ENCODE measurements at regions not wholly inside any gene's neighbourhood (a gene's known extent, or its start where the extent isn't known, plus 50 kb on each side); places are given as distances from the start of the nearest gene placed in this dataset.

GRCh38 chr16:64312292-64312691 lies 809.6 kb downstream of the CDH11 start:
- Histone ChIP-seq H3K4me1 (ENCODE audit: control insufficient read depth, insufficient read depth, low read length) (no peaks in the 10 kb centered on the region), H3K4me2 (ENCODE audit: low read length) (no peak overlapping the region), H3K4me3 (ENCODE audit: low read length) (no peak overlapping the region), H3K27me3 (ENCODE audit: control insufficient read depth, insufficient read depth, low read length) (no peaks in the 10 kb centered on the region), H3K9ac (ENCODE audit: low read depth, low read length) (no peak overlapping the region), H3K36me3 (ENCODE audit: insufficient read depth, low read length) (no peaks in the 10 kb centered on the region), H3K9me3 (replicated peaks; ENCODE audit: low read length) (no peaks in the 10 kb centered on the region)

GRCh38 chr16:64311241-64311640 lies 810.6 kb downstream of the CDH11 start:
- Histone ChIP-seq H3K27me3 (ENCODE audit: control insufficient read depth, insufficient read depth, low read length) (no peaks in the 10 kb centered on the region), H3K4me1 (ENCODE audit: control insufficient read depth, insufficient read depth, low read length) (no peaks in the 10 kb centered on the region), H3K36me3 (ENCODE audit: insufficient read depth, low read length) (no peaks in the 10 kb centered on the region), H3K4me2 (ENCODE audit: low read length) (no peak overlapping the region), H3K9me3 (replicated peaks; ENCODE audit: low read length) (no peaks in the 10 kb centered on the region), H3K4me3 (ENCODE audit: low read length) (no peak overlapping the region), H3K9ac (ENCODE audit: low read depth, low read length) (no peak overlapping the region)

- no peaks in the 10 kb centered on the region for H3K27me3 ChIP-seq (ENCODE audit: control insufficient read depth, insufficient read depth, low read length)
- H3K36me3 ChIP-seq (ENCODE audit: insufficient read depth, low read length), result no peaks in the 10 kb centered on the region
- H3K4me1 ChIP-seq (ENCODE audit: control insufficient read depth, insufficient read depth, low read length), result no peaks in the 10 kb centered on the region
- H3K9ac ChIP-seq (ENCODE audit: low read depth, low read length), result no peak overlapping the region
- no peaks in the 10 kb centered on the region for H3K9me3 ChIP-seq (replicated peaks; ENCODE audit: low read length)
- H3K4me3 ChIP-seq (ENCODE audit: low read length), result no peak overlapping the region
- no peak overlapping the region for H3K4me2 ChIP-seq (ENCODE audit: low read length)
Observed at GRCh38 chr16:64309398-64310110, 812.3 kb downstream of the CDH11 start.

- Histone ChIP-seq H3K9me3 (replicated peaks; ENCODE audit: low read length) (no peaks in the 10 kb centered on the region), H3K9ac (ENCODE audit: low read depth, low read length) (no peak overlapping the region), H3K36me3 (ENCODE audit: insufficient read depth, low read length) (no peaks in the 10 kb centered on the region), H3K27me3 (ENCODE audit: control insufficient read depth, insufficient read depth, low read length) (no peaks in the 10 kb centered on the region), H3K4me1 (ENCODE audit: control insufficient read depth, insufficient read depth, low read length) (no peaks in the 10 kb centered on the region), H3K4me3 (ENCODE audit: low read length) (no peak overlapping the region), H3K4me2 (ENCODE audit: low read length) (no peak overlapping the region)
Observed at GRCh38 chr16:64308721-64309120, 813.1 kb downstream of the CDH11 start.

GRCh38 chr16:64307431-64307830 lies 814.4 kb downstream of the CDH11 start:
- H3K4me1 ChIP-seq (ENCODE audit: control insufficient read depth, insufficient read depth, low read length), result no peaks in the 10 kb centered on the region
- no peaks in the 10 kb centered on the region for H3K36me3 ChIP-seq (ENCODE audit: insufficient read depth, low read length)
- H3K9me3 ChIP-seq (replicated peaks; ENCODE audit: low read length), result no peaks in the 10 kb centered on the region
- no peaks in the 10 kb centered on the region for H3K27me3 ChIP-seq (ENCODE audit: control insufficient read depth, insufficient read depth, low read length)
- no peak overlapping the region for H3K4me2 ChIP-seq (ENCODE audit: low read length)
- H3K4me3 ChIP-seq (ENCODE audit: low read length), result no peak overlapping the region
- no peak overlapping the region for H3K9ac ChIP-seq (ENCODE audit: low read depth, low read length)

- H3K9ac ChIP-seq (ENCODE audit: low read depth, low read length), result no peak overlapping the region
- no peak overlapping the region for H3K4me3 ChIP-seq (ENCODE audit: low read length)
- H3K27me3 ChIP-seq (ENCODE audit: control insufficient read depth, insufficient read depth, low read length), result no peaks in the 10 kb centered on the region
- H3K4me1 ChIP-seq (ENCODE audit: control insufficient read depth, insufficient read depth, low read length), result no peaks in the 10 kb centered on the region
- H3K9me3 ChIP-seq (replicated peaks; ENCODE audit: low read length), result no peaks in the 10 kb centered on the region
- no peaks in the 10 kb centered on the region for H3K36me3 ChIP-seq (ENCODE audit: insufficient read depth, low read length)
- H3K4me2 ChIP-seq (ENCODE audit: low read length), result no peak overlapping the region
Observed at GRCh38 chr16:64305663-64306062, 816.2 kb downstream of the CDH11 start.

- no peaks in the 10 kb centered on the region for H3K27me3 ChIP-seq (ENCODE audit: control insufficient read depth, insufficient read depth, low read length)
- no peaks in the 10 kb centered on the region for H3K36me3 ChIP-seq (ENCODE audit: insufficient read depth, low read length)
- H3K4me2 ChIP-seq (ENCODE audit: low read length), result no peak overlapping the region
- no peak overlapping the region for H3K9ac ChIP-seq (ENCODE audit: low read depth, low read length)
- no peak overlapping the region for H3K4me3 ChIP-seq (ENCODE audit: low read length)
- no peaks in the 10 kb centered on the region for H3K9me3 ChIP-seq (replicated peaks; ENCODE audit: low read length)
- H3K4me1 ChIP-seq (ENCODE audit: control insufficient read depth, insufficient read depth, low read length), result no peaks in the 10 kb centered on the region
Observed at GRCh38 chr16:64304951-64305350, 816.9 kb downstream of the CDH11 start.

- no peaks in the 10 kb centered on the region for H3K9me3 ChIP-seq (replicated peaks; ENCODE audit: low read length)
- no peak overlapping the region for H3K4me2 ChIP-seq (ENCODE audit: low read length)
- H3K4me1 ChIP-seq (ENCODE audit: control insufficient read depth, insufficient read depth, low read length), result no peaks in the 10 kb centered on the region
- H3K36me3 ChIP-seq (ENCODE audit: insufficient read depth, low read length), result no peaks in the 10 kb centered on the region
- H3K4me3 ChIP-seq (ENCODE audit: low read length), result no peak overlapping the region
- no peaks in the 10 kb centered on the region for H3K27me3 ChIP-seq (ENCODE audit: control insufficient read depth, insufficient read depth, low read length)
- no peak overlapping the region for H3K9ac ChIP-seq (ENCODE audit: low read depth, low read length)
Observed at GRCh38 chr16:64304396-64304795, 817.5 kb downstream of the CDH11 start.

- H3K36me3 ChIP-seq (ENCODE audit: insufficient read depth, low read length), result no peaks in the 10 kb centered on the region
- no peaks in the 10 kb centered on the region for H3K4me1 ChIP-seq (ENCODE audit: control insufficient read depth, insufficient read depth, low read length)
- H3K9me3 ChIP-seq (replicated peaks; ENCODE audit: low read length), result no peaks in the 10 kb centered on the region
- H3K27me3 ChIP-seq (ENCODE audit: control insufficient read depth, insufficient read depth, low read length), result no peaks in the 10 kb centered on the region
- H3K4me2 ChIP-seq (ENCODE audit: low read length), result no peak overlapping the region
- H3K9ac ChIP-seq (ENCODE audit: low read depth, low read length), result no peak overlapping the region
- H3K4me3 ChIP-seq (ENCODE audit: low read length), result no peak overlapping the region
Observed at GRCh38 chr16:64297863-64298600, 823.8 kb downstream of the CDH11 start.

GRCh38 chr16:64295466-64295865 lies 826.4 kb downstream of the CDH11 start:
- H3K4me2 ChIP-seq (ENCODE audit: low read length), result no peak overlapping the region
- H3K27me3 ChIP-seq (ENCODE audit: control insufficient read depth, insufficient read depth, low read length), result no peaks in the 10 kb centered on the region
- no peaks in the 10 kb centered on the region for H3K4me1 ChIP-seq (ENCODE audit: control insufficient read depth, insufficient read depth, low read length)
- H3K9ac ChIP-seq (ENCODE audit: low read depth, low read length), result no peak overlapping the region
- no peaks in the 10 kb centered on the region for H3K9me3 ChIP-seq (replicated peaks; ENCODE audit: low read length)
- no peak overlapping the region for H3K4me3 ChIP-seq (ENCODE audit: low read length)
- H3K36me3 ChIP-seq (ENCODE audit: insufficient read depth, low read length), result no peaks in the 10 kb centered on the region

- Histone ChIP-seq H3K36me3 (ENCODE audit: insufficient read depth, low read length) (no peaks in the 10 kb centered on the region), H3K4me1 (ENCODE audit: control insufficient read depth, insufficient read depth, low read length) (no peaks in the 10 kb centered on the region), H3K9me3 (replicated peaks; ENCODE audit: low read length) (no peaks in the 10 kb centered on the region), H3K4me2 (ENCODE audit: low read length) (no peak overlapping the region), H3K9ac (ENCODE audit: low read depth, low read length) (no peak overlapping the region), H3K4me3 (ENCODE audit: low read length) (no peak overlapping the region), H3K27me3 (ENCODE audit: control insufficient read depth, insufficient read depth, low read length) (no peaks in the 10 kb centered on the region)
Observed at GRCh38 chr16:64292953-64293352, 828.9 kb downstream of the CDH11 start.

- Histone ChIP-seq H3K4me3 (ENCODE audit: low read length) (no peak overlapping the region), H3K27me3 (ENCODE audit: control insufficient read depth, insufficient read depth, low read length) (no peaks in the 10 kb centered on the region), H3K9me3 (replicated peaks; ENCODE audit: low read length) (no peaks in the 10 kb centered on the region), H3K9ac (ENCODE audit: low read depth, low read length) (no peak overlapping the region), H3K4me2 (ENCODE audit: low read length) (no peak overlapping the region), H3K4me1 (ENCODE audit: control insufficient read depth, insufficient read depth, low read length) (no peaks in the 10 kb centered on the region), H3K36me3 (ENCODE audit: insufficient read depth, low read length) (no peaks in the 10 kb centered on the region)
Observed at GRCh38 chr16:64292161-64292560, 829.7 kb downstream of the CDH11 start.
